Keratinocyte (primary cell): ENCODE measurements at regions not wholly inside any gene's neighbourhood (a gene's known extent, or its start where the extent isn't known, plus 50 kb on each side); places are given as distances from the start of the nearest gene placed in this dataset.

Source experiments
- DNase-seq: peaks from one replicate; pipeline ENCODE4 v3.0.0-alpha.2; 2011; ENCODE audit warnings: low read depth, missing footprints, low spot score
- FAIRE-seq: peaks from 2 replicates; lab custom pipeline; 2011; peaks lifted over from hg19 to GRCh38; lab: Jason Lieb, UNC
- H2AFZ ChIP-seq: 2 replicates; pipeline ENCODE4 v1.6.0; 2012; ENCODE audit warnings: low read length, control low read depth, inconsistent platforms; ENCODE audit not compliant: control insufficient read depth
- H3K27ac ChIP-seq: 2 replicates; pipeline ENCODE4 v1.5.1; 2011; ENCODE audit warnings: low read length; ENCODE audit not compliant: control insufficient read depth, insufficient read depth
- H3K27me3 ChIP-seq: 3 replicates; pipeline ENCODE4 v1.6.0; 2011; ENCODE audit warnings: low read length; ENCODE audit not compliant: control insufficient read depth, insufficient read depth; ENCODE audit errors: extremely low read depth
- H3K36me3 ChIP-seq, 2 experiments: 2 replicates in 1 of 2; 3 replicates in 1 of 2; pipeline ENCODE4 v1.5.1; 2011; ENCODE audit warnings: low read length in 2 of 2, mild to moderate bottlenecking in 1 of 2; ENCODE audit not compliant: control insufficient read depth in 2 of 2, insufficient read depth in 2 of 2; ENCODE audit errors: extremely low read depth in 1 of 2
- H3K4me1 ChIP-seq: 3 replicates; pipeline ENCODE4 v1.5.1; 2011; ENCODE audit warnings: low read length; ENCODE audit not compliant: control insufficient read depth, insufficient read depth; ENCODE audit errors: extremely low read depth
- H3K4me2 ChIP-seq: 3 replicates; pipeline ENCODE4 v1.6.0; 2011; ENCODE audit warnings: low read depth, low read length; ENCODE audit not compliant: control insufficient read depth, insufficient read depth; ENCODE audit errors: extremely low read depth
- H3K4me3 ChIP-seq, 3 experiments: fragments of 200-600 bp in 1 of 3; sonication (generic) in 1 of 3; 2 replicates in 2 of 3; 3 replicates in 1 of 3; pipeline ENCODE4 v1.5.1; 2011 to 2016; ENCODE audit warnings: low read length in 3 of 3, mild to moderate bottlenecking in 3 of 3, control low read depth in 2 of 3, inconsistent platforms in 1 of 3, low read depth in 1 of 3, mixed read lengths in 1 of 3, mixed run types in 1 of 3, moderate library complexity in 1 of 3; ENCODE audit not compliant: control insufficient read depth in 2 of 3, insufficient read depth in 2 of 3; ENCODE audit errors: extremely low read depth in 1 of 3
- H3K79me2 ChIP-seq: 2 replicates; pipeline ENCODE4 v1.6.0; 2012; ENCODE audit warnings: low read length; ENCODE audit not compliant: control insufficient read depth, insufficient read depth
- H3K9ac ChIP-seq: 3 replicates; pipeline ENCODE4 v1.6.0; 2011; ENCODE audit warnings: low read length; ENCODE audit not compliant: control insufficient read depth, insufficient read depth; ENCODE audit errors: extremely low read depth
- H3K9me1 ChIP-seq: 3 replicates; pipeline ENCODE4 v1.6.0; 2011; ENCODE audit warnings: low read length; ENCODE audit not compliant: control insufficient read depth, insufficient read depth; ENCODE audit errors: extremely low read depth
- H3K9me3 ChIP-seq: 2 replicates; pipeline ENCODE4 v1.5.1; 2012; ENCODE audit warnings: low read depth, low read length; ENCODE audit not compliant: control insufficient read depth
- H4K20me1 ChIP-seq: 3 replicates; pipeline ENCODE4 v1.6.0; 2011; ENCODE audit warnings: low read length; ENCODE audit not compliant: control insufficient read depth, insufficient read depth; ENCODE audit errors: extremely low read depth
- EZH2 ChIP-seq: IDR thresholded peaks from one replicate; pipeline ENCODE4 v1.6.1; 2012; ENCODE audit warnings: inconsistent platforms, mild to moderate bottlenecking, low read length, moderate library complexity
- dilution Hi-C: fragments of 300-500 bp; cut with MboI; formaldehyde crosslinking; loops from one replicate; pipeline ENCODE4 v1.7.0; 2020; ENCODE audit warnings: low sequenced_read_pairs; ENCODE audit not compliant: extremely low pct_ligation_motif_present
- TF ChIP-seq, protein P1 (sequence below), 3 experiments: IDR thresholded peaks in 1 of 3; conservative IDR thresholded peaks in 1 of 3; optimal IDR thresholded peaks in 1 of 3; 2 replicates in 2 of 3; 3 replicates in 1 of 3; pipeline versions ENCODE3 to v1.5.1; 2011; ENCODE audit warnings: low read length in 3 of 3, mild to moderate bottlenecking in 3 of 3, moderate library complexity in 2 of 3, control low read depth in 1 of 3, inconsistent platforms in 1 of 3; ENCODE audit not compliant: insufficient read depth in 2 of 3; ENCODE audit errors: extremely low read depth in 1 of 3

DNA sequence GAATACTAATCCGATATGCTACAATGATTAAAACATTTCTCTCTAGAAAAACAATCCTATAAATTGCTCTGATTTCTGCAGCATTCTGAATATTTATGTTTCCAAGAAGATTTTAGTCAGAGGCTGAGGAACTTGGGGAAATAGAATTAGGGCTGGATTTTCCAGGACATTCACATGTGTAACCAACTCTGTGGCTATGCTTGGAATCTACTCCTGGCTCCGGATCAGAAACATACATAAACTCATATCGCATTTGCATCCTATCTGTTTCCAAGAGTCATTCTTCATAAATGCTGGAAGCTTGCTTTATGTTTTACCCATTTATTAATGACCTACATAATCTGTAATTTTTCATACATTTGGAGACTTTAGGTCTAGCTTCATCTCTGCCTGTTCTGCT lies 459.9 kb upstream of the MARCKS start:
- no peaks in the 10 kb centered on the region for H4K20me1 ChIP-seq
- H3K79me2 ChIP-seq, result no peaks in the 10 kb centered on the region
- no peaks in the 10 kb centered on the region for H3K36me3 ChIP-seq
- dilution Hi-C loops, result no loop called here
- H2AFZ ChIP-seq, result no peak overlapping the region
- H3K4me1 ChIP-seq, result no peaks in the 10 kb centered on the region
- TF ChIP-seq EZH2, result no peak
- TF ChIP-seq, protein P1, sequence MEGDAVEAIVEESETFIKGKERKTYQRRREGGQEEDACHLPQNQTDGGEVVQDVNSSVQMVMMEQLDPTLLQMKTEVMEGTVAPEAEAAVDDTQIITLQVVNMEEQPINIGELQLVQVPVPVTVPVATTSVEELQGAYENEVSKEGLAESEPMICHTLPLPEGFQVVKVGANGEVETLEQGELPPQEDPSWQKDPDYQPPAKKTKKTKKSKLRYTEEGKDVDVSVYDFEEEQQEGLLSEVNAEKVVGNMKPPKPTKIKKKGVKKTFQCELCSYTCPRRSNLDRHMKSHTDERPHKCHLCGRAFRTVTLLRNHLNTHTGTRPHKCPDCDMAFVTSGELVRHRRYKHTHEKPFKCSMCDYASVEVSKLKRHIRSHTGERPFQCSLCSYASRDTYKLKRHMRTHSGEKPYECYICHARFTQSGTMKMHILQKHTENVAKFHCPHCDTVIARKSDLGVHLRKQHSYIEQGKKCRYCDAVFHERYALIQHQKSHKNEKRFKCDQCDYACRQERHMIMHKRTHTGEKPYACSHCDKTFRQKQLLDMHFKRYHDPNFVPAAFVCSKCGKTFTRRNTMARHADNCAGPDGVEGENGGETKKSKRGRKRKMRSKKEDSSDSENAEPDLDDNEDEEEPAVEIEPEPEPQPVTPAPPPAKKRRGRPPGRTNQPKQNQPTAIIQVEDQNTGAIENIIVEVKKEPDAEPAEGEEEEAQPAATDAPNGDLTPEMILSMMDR (optimal IDR thresholded peaks at IDR 0.05 in 1 of 3, IDR thresholded peaks at IDR 0.05 in 1 of 3, conservative IDR thresholded peaks at IDR 0.05 in 1 of 3; ENCODE audit: extremely low read depth in 1 of 3, insufficient read depth in 2 of 3, low read length in 3 of 3), result no peak
- H3K9ac ChIP-seq, result no peak overlapping the region
- H3K27me3 ChIP-seq, result no peaks in the 10 kb centered on the region
- no peak overlapping the region for H3K27ac ChIP-seq
- FAIRE-seq, result no peak
- H3K9me3 ChIP-seq, result no peaks in the 10 kb centered on the region
- no peaks in the 10 kb centered on the region for H3K9me1 ChIP-seq
- H3K4me3 ChIP-seq, result no peak overlapping the region
- no peak overlapping the region for H3K4me2 ChIP-seq
- DNase-seq, result no peak

GRCh38 chr6:113401231-113401630 lies 455.9 kb upstream of the MARCKS start:
- Histone ChIP-seq H3K4me2 (no peak overlapping the region), H3K27ac (no peak overlapping the region), H3K9me3 (no peaks in the 10 kb centered on the region), H3K9ac (no peak overlapping the region), H3K4me3 (no peak overlapping the region), H3K4me1 (no peaks in the 10 kb centered on the region), H3K27me3 (no peaks in the 10 kb centered on the region), H4K20me1 (no peaks in the 10 kb centered on the region), H3K36me3 (no peaks in the 10 kb centered on the region), H3K79me2 (no peaks in the 10 kb centered on the region), H2AFZ (no peak overlapping the region), H3K9me1 (no peaks in the 10 kb centered on the region)
- dilution Hi-C loops, result no loop called here
- no peak for DNase-seq
- no peak for FAIRE-seq
- no peak for TF ChIP-seq EZH2
- TF ChIP-seq, protein P1 (optimal IDR thresholded peaks at IDR 0.05 in 1 of 3, IDR thresholded peaks at IDR 0.05 in 1 of 3, conservative IDR thresholded peaks at IDR 0.05 in 1 of 3; ENCODE audit: extremely low read depth in 1 of 3, insufficient read depth in 2 of 3, low read length in 3 of 3), result no peak
